ENCODE measurements at regions not wholly inside any gene's neighbourhood (a gene's known extent, or its start where the extent isn't known, plus 50 kb on each side); places are given as distances from the start of the nearest gene placed in this dataset.
"Not testable (repeated sequence)": the region's sequence is repeated elsewhere in the genome, so short reads cannot be mapped to it uniquely, and the experiment has no call there.

- no peak overlapping the region for H3K4me3 Mint-ChIP-seq
- H3K4me1 Mint-ChIP-seq (ENCODE audit: low read depth): peaks cover 14% of the 10 kb centered on the region
- H3K27ac Mint-ChIP-seq: no peak overlapping the region
- H3K9me3 Mint-ChIP-seq: no peaks in the 10 kb centered on the region
- H3K27me3 Mint-ChIP-seq: peaks cover 45% of the 10 kb centered on the region
- H3K36me3 Mint-ChIP-seq (ENCODE audit: low read depth): no peaks in the 10 kb centered on the region
These were observed 144.2 kb upstream of the SMARCA2 start for GRCh38 chr9:1870915-1871314.

GRCh38 chr9:1871626-1872419 is 143.3 kb upstream of the SMARCA2 start:
- Mint-ChIP-seq H3K27ac (no peak overlapping the region), H3K27me3 (peaks cover 37% of the 10 kb centered on the region), H3K9me3 (no peaks in the 10 kb centered on the region), H3K36me3 (ENCODE audit: low read depth) (no peaks in the 10 kb centered on the region), H3K4me3 (no peak overlapping the region), H3K4me1 (ENCODE audit: low read depth) (peaks cover 23% of the 10 kb centered on the region)

DNA sequence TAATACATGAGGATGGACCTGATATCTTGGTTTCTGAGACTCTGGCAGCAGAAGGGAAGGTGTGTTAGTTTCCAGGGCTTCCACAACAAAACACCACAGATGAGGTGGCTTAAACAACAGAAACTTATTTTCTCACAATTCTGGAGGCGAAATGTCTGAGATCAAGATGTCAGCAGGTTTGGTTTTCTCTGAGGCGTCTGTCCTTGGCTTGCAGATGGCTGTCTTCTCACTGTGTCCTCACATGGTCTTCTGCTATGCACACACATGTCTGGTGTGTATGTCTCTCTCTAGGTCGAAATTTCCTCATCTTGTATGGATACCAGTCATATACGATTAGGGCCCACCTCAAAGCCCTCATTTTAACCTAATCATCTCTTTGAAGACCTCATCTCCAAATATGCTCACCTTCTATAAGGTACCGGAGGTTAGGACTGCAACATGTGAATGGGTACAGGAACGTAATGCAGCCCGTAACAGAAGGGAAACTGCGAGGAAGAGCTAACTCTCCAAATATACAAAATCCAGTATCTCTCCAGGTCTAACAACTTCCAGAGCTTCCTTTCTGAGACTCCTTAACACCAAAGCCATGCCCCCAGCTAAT is 139.8 kb upstream of the SMARCA2 start:
- Mint-ChIP-seq H3K4me1 (ENCODE audit: low read depth) (peaks cover 35% of the 10 kb centered on the region), H3K27me3 (peaks cover 26% of the 10 kb centered on the region), H3K27ac (no peak overlapping the region), H3K36me3 (ENCODE audit: low read depth) (no peaks in the 10 kb centered on the region), H3K9me3 (no peaks in the 10 kb centered on the region), H3K4me3 (no peak overlapping the region)

DNA sequence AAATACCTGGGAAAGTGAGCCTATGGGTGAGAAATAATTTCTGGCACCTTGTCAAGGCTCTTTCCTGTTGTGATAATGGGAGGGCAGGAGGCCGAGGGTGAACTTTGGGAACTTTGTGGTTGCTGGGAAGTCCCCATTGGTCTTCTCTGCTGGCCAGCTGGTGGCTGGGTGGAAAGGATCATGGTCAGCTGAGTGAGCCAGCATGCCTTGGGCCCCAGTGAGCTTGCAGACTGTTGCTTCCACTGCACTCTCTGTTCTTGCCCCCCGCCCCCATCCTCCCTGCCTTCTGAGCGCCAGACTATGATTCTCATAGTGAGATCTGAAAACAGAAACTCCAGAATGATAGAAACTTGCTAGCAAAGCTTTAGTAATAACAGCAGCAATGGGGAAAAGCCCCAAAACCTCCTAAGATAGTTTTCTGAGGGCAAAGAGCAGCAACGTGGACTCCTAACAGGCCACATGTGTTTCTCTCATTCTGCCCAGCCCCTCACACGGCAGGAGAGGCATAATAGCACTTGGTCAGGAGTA is 139.2 kb upstream of the SMARCA2 start:
- peaks cover 35% of the 10 kb centered on the region for H3K4me1 Mint-ChIP-seq (ENCODE audit: low read depth)
- no peaks in the 10 kb centered on the region for H3K9me3 Mint-ChIP-seq
- H3K27ac Mint-ChIP-seq: peak overlapping the region; percentile 81
- H3K27me3 Mint-ChIP-seq: peaks cover 20% of the 10 kb centered on the region
- no peaks in the 10 kb centered on the region for H3K36me3 Mint-ChIP-seq (ENCODE audit: low read depth)
- H3K4me3 Mint-ChIP-seq: no peak overlapping the region

DNA sequence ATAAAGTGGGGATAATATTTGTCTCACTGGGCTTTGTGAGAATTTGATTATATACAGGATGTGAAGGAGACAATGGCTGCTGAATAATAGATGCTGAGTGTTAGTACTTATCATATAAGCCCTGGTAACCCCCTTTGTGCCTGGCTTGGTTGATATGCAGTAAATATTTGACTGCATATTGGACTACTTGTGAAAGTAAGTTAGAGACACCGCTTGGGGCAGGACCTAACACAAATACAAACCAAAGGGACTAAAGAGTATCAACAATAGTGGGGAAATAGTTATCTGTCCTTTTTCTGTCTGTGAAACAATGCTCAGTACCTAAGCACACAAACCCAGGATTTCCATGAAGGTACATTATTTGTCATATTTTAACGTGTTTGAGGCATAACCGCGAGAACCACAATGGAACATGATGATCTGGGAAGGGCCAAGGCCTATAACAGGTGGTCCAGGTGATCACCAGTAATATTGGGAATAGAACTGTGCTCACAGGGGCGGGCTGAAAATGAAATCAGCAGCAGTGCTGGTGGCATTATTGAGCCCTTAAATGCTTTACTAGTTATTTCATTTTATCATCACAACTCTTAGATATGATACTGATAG is 138.2 kb upstream of the SMARCA2 start:
- Mint-ChIP-seq H3K4me3 (no peak overlapping the region), H3K27ac (peak overlapping the region; percentile 81), H3K4me1 (ENCODE audit: low read depth) (peaks cover 32% of the 10 kb centered on the region), H3K36me3 (ENCODE audit: low read depth) (no peaks in the 10 kb centered on the region), H3K27me3 (peaks cover 20% of the 10 kb centered on the region), H3K9me3 (no peaks in the 10 kb centered on the region)

DNA sequence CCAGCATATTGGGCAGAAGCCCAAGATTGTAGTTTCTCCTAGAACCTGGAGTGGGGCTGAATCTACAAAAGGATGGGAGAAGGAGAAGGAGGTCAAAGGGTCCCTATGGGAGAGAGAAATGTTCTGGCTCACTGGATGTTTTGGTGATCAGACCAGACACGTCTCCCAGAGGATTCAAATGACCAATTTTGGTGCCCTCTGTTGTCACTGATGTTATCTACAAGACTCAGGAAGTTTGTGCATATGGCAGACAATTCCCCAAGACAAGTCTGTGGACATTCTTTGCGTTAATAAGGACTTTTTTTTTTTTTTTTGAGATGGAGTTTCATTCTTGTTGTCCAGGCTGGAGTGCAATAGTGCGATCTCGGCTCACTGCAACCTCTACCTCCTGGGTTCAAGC is 137.2 kb upstream of the SMARCA2 start:
- no peak overlapping the region for H3K27ac Mint-ChIP-seq
- no peaks in the 10 kb centered on the region for H3K9me3 Mint-ChIP-seq
- H3K4me1 Mint-ChIP-seq (ENCODE audit: low read depth): peaks cover 32% of the 10 kb centered on the region
- H3K4me3 Mint-ChIP-seq: no peak overlapping the region
- no peaks in the 10 kb centered on the region for H3K36me3 Mint-ChIP-seq (ENCODE audit: low read depth)
- peaks cover 13% of the 10 kb centered on the region for H3K27me3 Mint-ChIP-seq

DNA sequence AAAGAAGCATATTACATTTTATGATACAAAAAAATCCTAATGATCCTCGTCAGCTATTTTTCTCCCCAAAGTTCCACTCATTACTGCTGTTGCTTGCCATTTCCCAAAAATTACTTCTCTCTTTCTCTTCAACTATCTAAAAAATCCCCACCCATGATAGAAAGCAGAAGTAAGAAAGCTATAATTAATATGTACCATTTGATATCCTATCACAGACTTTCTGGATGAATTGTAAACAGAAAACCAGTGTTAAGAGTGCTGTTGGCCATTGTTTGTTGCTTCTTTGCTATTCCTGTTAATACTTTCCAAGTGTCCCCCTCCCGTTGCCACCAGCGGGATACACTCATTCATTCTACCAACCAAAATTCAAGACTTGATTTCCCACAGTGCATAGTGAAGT is 136.3 kb upstream of the SMARCA2 start:
- Mint-ChIP-seq H3K27ac (no peak overlapping the region), H3K9me3 (no peaks in the 10 kb centered on the region), H3K4me1 (ENCODE audit: low read depth) (peaks cover 32% of the 10 kb centered on the region), H3K27me3 (peaks cover 15% of the 10 kb centered on the region), H3K36me3 (ENCODE audit: low read depth) (no peaks in the 10 kb centered on the region), H3K4me3 (no peak overlapping the region)

- no peaks in the 10 kb centered on the region for H3K36me3 Mint-ChIP-seq (ENCODE audit: low read depth)
- no peaks in the 10 kb centered on the region for H3K9me3 Mint-ChIP-seq
- H3K27me3 Mint-ChIP-seq: peaks cover 15% of the 10 kb centered on the region
- peaks cover 32% of the 10 kb centered on the region for H3K4me1 Mint-ChIP-seq (ENCODE audit: low read depth)
- H3K27ac Mint-ChIP-seq: no peak overlapping the region
- H3K4me3 Mint-ChIP-seq: no peak overlapping the region
These were observed 135.6 kb upstream of the SMARCA2 start for GRCh38 chr9:1879501-1879900.

DNA sequence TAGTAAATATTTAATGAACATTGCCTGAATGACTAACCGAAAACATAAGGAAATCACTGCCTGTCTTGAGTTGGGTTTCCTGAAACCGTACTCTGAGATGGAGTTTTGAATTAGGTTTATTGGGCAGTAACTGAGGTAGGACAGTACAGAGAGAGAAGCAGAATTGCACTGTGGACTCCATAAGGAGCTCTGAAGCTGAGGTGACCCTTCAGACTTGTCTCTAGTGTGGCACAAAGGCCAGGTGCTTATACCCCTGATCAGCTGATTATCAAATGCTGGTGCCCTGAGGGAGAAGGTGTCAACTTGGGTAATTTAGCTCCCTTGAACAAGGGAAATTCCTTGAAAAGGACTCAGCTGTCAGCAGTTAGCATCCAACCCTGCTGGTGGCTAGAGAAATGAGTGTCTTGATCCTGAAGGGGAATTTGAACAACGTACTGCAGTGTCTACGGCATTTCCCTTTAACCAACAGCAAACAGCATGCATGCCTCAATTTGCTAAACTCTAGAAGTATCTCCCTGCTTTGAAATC is 135.0 kb upstream of the SMARCA2 start:
- H3K4me3 Mint-ChIP-seq: no peak overlapping the region

GRCh38 chr9:1881708-1882295 is 133.3 kb upstream of the SMARCA2 start:
- no peak overlapping the region for H3K27ac Mint-ChIP-seq
- H3K4me1 Mint-ChIP-seq (ENCODE audit: low read depth): peaks cover 13% of the 10 kb centered on the region
- no peaks in the 10 kb centered on the region for H3K9me3 Mint-ChIP-seq
- H3K36me3 Mint-ChIP-seq (ENCODE audit: low read depth): no peaks in the 10 kb centered on the region
- H3K27me3 Mint-ChIP-seq: peaks cover 22% of the 10 kb centered on the region
- H3K4me3 Mint-ChIP-seq: no peak overlapping the region

More for the DNA sequence above, 135.0 kb upstream of the SMARCA2 start:
- H3K9me3 Mint-ChIP-seq: no peaks in the 10 kb centered on the region
- H3K27ac Mint-ChIP-seq: no peak overlapping the region
- H3K27me3 Mint-ChIP-seq: peaks cover 17% of the 10 kb centered on the region
- no peaks in the 10 kb centered on the region for H3K36me3 Mint-ChIP-seq (ENCODE audit: low read depth)
- H3K4me1 Mint-ChIP-seq (ENCODE audit: low read depth): peaks cover 30% of the 10 kb centered on the region

GRCh38 chr9:1882711-1883403 is 132.3 kb upstream of the SMARCA2 start:
- peaks cover 27% of the 10 kb centered on the region for H3K27me3 Mint-ChIP-seq
- no peaks in the 10 kb centered on the region for H3K36me3 Mint-ChIP-seq (ENCODE audit: low read depth)
- H3K27ac Mint-ChIP-seq: no peak overlapping the region
- no peaks in the 10 kb centered on the region for H3K9me3 Mint-ChIP-seq
- H3K4me1 Mint-ChIP-seq (ENCODE audit: low read depth): peaks cover 2% of the 10 kb centered on the region
- H3K4me3 Mint-ChIP-seq: no peak overlapping the region

DNA sequence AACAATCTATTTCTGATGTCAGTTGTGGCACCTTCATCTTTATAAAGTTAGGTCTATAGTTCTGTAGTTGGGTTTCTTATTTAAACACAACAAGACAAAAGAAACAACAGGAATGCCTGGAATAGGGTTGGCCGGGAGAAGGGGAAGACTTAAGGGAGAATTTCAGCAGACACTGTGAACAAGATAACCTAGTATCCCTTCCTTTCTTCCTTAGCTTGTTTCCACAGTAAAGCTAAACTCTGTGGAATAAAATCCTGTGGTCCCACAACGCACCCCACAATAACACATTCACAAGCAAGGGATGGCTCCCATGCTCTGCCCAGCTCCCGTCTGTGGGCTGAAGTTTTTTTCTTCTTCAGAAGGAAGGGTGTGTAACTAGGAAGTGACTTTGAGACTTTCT is 124.9 kb upstream of the SMARCA2 start:
- no peaks in the 10 kb centered on the region for H3K4me1 Mint-ChIP-seq (ENCODE audit: low read depth)
- H3K9me3 Mint-ChIP-seq: no peaks in the 10 kb centered on the region

DNA sequence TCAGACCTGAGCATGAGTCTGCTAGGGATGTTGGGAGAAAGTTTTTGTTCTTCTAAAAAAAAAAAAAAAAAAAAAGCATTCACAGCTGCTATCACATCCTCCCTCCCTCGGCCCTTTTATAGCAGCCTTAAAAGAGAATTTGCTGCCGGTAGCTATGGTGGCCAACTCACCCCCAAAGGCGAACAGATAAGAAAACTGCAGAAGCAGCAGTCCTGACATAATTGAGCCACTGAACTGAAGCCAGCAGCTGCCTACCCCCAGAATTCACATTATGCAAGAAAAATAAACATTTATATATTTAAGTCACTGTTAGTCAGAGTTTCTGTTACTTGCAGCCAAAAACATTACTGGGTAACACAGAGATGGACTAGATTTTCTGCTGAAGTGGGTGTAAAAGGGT is 124.3 kb upstream of the SMARCA2 start:
- Mint-ChIP-seq H3K36me3 (ENCODE audit: low read depth) (no peaks in the 10 kb centered on the region), H3K27ac (no peak overlapping the region), H3K27me3 (peaks cover 38% of the 10 kb centered on the region), H3K9me3 (no peaks in the 10 kb centered on the region), H3K4me1 (ENCODE audit: low read depth) (no peaks in the 10 kb centered on the region), H3K4me3 (no peak overlapping the region)

More for the DNA sequence above, 124.9 kb upstream of the SMARCA2 start:
- no peak overlapping the region for H3K4me3 Mint-ChIP-seq
- no peak overlapping the region for H3K27ac Mint-ChIP-seq
- H3K27me3 Mint-ChIP-seq: peaks cover 38% of the 10 kb centered on the region
- no peaks in the 10 kb centered on the region for H3K36me3 Mint-ChIP-seq (ENCODE audit: low read depth)

- H3K36me3 Mint-ChIP-seq (ENCODE audit: low read depth); H3K4me1 Mint-ChIP-seq (ENCODE audit: low read depth); H3K27ac Mint-ChIP-seq; H3K4me3 Mint-ChIP-seq: not testable (repeated sequence)
- Mint-ChIP-seq H3K9me3 (peaks cover 29% of the 10 kb centered on the region), H3K27me3 (peaks cover 11% of the 10 kb centered on the region)
These were observed 112.0 kb upstream of the SMARCA2 start for GRCh38 chr9:1903080-1903704.

All from stimulated activated naive CD8-positive, alpha-beta T cell treated with anti-CD3 and anti-CD28 coated beads, Interleukin-15, Interleukin-2, amounts not matched to agents 100 ng/mL and 50 ng/mL, for 24 hours (primary cell).